ENCODE measurements at regions not wholly inside any gene's neighbourhood (a gene's known extent, or its start where the extent isn't known, plus 50 kb on each side); places are given as distances from the start of the nearest gene placed in this dataset.

- no peak for DNase-seq (ENCODE audit: low spot score in 2 of 2)
- WGBS, 2 donors, result 71 to 76% methylated on average over 4 of the region's 4 CpGs
- TF ChIP-seq CTCF (IDR thresholded peaks at IDR 0.05) (no peak), POLR2A (IDR thresholded peaks at IDR 0.05) (no peak)
- no peak overlapping the region for H3K4me3 ChIP-seq (ENCODE audit: low read depth, poor library complexity, severe bottlenecking)
- intact Hi-C loops (cut with DNase I; ENCODE audit: low total_unique reads), result no loop called here
Observed at GRCh38 chr2:124993809-124994208, 968.7 kb downstream of the CNTNAP5 start.

- intact Hi-C loops (cut with DNase I; ENCODE audit: low total_unique reads), result no loop called here
Observed at GRCh38 chr2:124995185-124995912, 970.3 kb downstream of the CNTNAP5 start.

GRCh38 chr2:124996406-124996805 is 971.3 kb downstream of the CNTNAP5 start:
- DNase-seq (ENCODE audit: low spot score in 2 of 2), result no peak
- no peak for TF ChIP-seq POLR2A (IDR thresholded peaks at IDR 0.05)
- TF ChIP-seq CTCF (IDR thresholded peaks at IDR 0.05), result no peak
- intact Hi-C loops (cut with DNase I; ENCODE audit: low total_unique reads), result no loop called here
- H3K4me3 ChIP-seq (ENCODE audit: low read depth, poor library complexity, severe bottlenecking), result no peak overlapping the region

More at GRCh38 chr2:124995185-124995912, 970.3 kb downstream of the CNTNAP5 start:
- TF ChIP-seq CTCF (IDR thresholded peaks at IDR 0.05) (no peak), POLR2A (IDR thresholded peaks at IDR 0.05) (no peak)
- 81 to 82% methylated on average over 6 of the region's 6 CpGs for WGBS, 2 donors
- no peak overlapping the region for H3K4me3 ChIP-seq (ENCODE audit: low read depth, poor library complexity, severe bottlenecking)
- no peak for DNase-seq (ENCODE audit: low spot score in 2 of 2)

- no peak for DNase-seq (ENCODE audit: low spot score in 2 of 2)
- H3K4me3 ChIP-seq (ENCODE audit: low read depth, poor library complexity, severe bottlenecking), result no peak overlapping the region
- TF ChIP-seq CTCF (IDR thresholded peaks at IDR 0.05) (no peak), POLR2A (IDR thresholded peaks at IDR 0.05) (no peak)
- intact Hi-C loops (cut with DNase I; ENCODE audit: low total_unique reads), result no loop called here
Observed at GRCh38 chr2:124999906-125000305, 974.8 kb downstream of the CNTNAP5 start.

GRCh38 chr2:125004106-125004800 is 979.2 kb downstream of the CNTNAP5 start:
- intact Hi-C loops (cut with DNase I; ENCODE audit: low total_unique reads), result no loop called here
- WGBS, 2 donors, result 87 to 89% methylated on average over 7 of the region's 7 CpGs
- no peak for TF ChIP-seq POLR2A (IDR thresholded peaks at IDR 0.05)
- no peak for TF ChIP-seq CTCF (IDR thresholded peaks at IDR 0.05)
- no peak overlapping the region for H3K4me3 ChIP-seq (ENCODE audit: low read depth, poor library complexity, severe bottlenecking)
- DNase-seq (ENCODE audit: low spot score in 2 of 2), result no peak

Data from lower leg skin (tissue), 4 donors.